SK-N-SH treated with all-trans-retinoic acid at 6 μM for 48 hours (cell line): ENCODE measurements at regions not wholly inside any gene's neighbourhood (a gene's known extent, or its start where the extent isn't known, plus 50 kb on each side); places are given as distances from the start of the nearest gene placed in this dataset.
"Not testable (repeated sequence)": the region's sequence is repeated elsewhere in the genome, so short reads cannot be mapped to it uniquely, and the experiment has no call there.

ENCODE experiments used
- ATAC-seq: fragments of 200-7000 bp; cut with Tn5 transposase; 3 replicates; pipeline ENCODE4 v1.9.1; 2020; ENCODE audit warnings: mild to moderate bottlenecking, moderate library complexity
- ARNTL ChIP-seq: fragments of 450-650 bp; formaldehyde crosslinking; IDR thresholded peaks from 2 replicates; pipeline ENCODE4 v1.5.0; 2020; ENCODE audit warnings: low read depth, mild to moderate bottlenecking, moderate library complexity, borderline replicate concordance
- BACH2 ChIP-seq: fragments of 250-450 bp; sonication (Bioruptor Pico); IDR thresholded peaks from 2 replicates; pipeline ENCODE4 v1.9.0; 2021; ENCODE audit warnings: mild to moderate bottlenecking, borderline replicate concordance
- CSDC2 ChIP-seq: fragments of 250-450 bp; sonication (Bioruptor Pico); IDR thresholded peaks from 2 replicates; pipeline ENCODE4 v1.5.0; 2020; ENCODE audit warnings: mild to moderate bottlenecking, moderate library complexity
- ESRRG ChIP-seq: fragments of 250-450 bp; sonication (Bioruptor Pico); IDR thresholded peaks from 2 replicates; pipeline ENCODE4 v1.6.1; 2021; ENCODE audit warnings: mild to moderate bottlenecking
- GLIS3 ChIP-seq: fragments of 250-450 bp; sonication (Bioruptor Pico); IDR thresholded peaks from 2 replicates; pipeline ENCODE4 v1.5.0; 2020; ENCODE audit warnings: mild to moderate bottlenecking, moderate library complexity
- ISL1 ChIP-seq: fragments of 250-450 bp; sonication (Bioruptor Pico); IDR thresholded peaks from 2 replicates; pipeline ENCODE4 v2.1.2; 2022; ENCODE audit warnings: mild to moderate bottlenecking, moderate library complexity
- OSR1 ChIP-seq: fragments of 250-450 bp; sonication (Bioruptor Pico); IDR thresholded peaks from 2 replicates; pipeline ENCODE4 v1.8.0; 2022; ENCODE audit warnings: moderate library complexity, mild to moderate bottlenecking, inconsistent platforms
- PATZ1 ChIP-seq: fragments of 250-450 bp; sonication (Bioruptor Pico); IDR thresholded peaks from 2 replicates; pipeline ENCODE4 v1.8.0; 2020; ENCODE audit warnings: mild to moderate bottlenecking, moderate library complexity, borderline replicate concordance
- POU6F1 ChIP-seq: fragments of 250-450 bp; sonication (Bioruptor Pico); IDR thresholded peaks from 2 replicates; pipeline ENCODE4 v1.8.0; 2021; ENCODE audit warnings: low read depth, mild to moderate bottlenecking, moderate library complexity, borderline replicate concordance
- PPARA ChIP-seq: fragments of 250-450 bp; sonication (Bioruptor Pico); IDR thresholded peaks from 2 replicates; pipeline ENCODE4 v1.5.0; 2020; ENCODE audit warnings: mild to moderate bottlenecking, borderline replicate concordance
- RARB ChIP-seq: fragments of 250-450 bp; sonication (Bioruptor Pico); IDR thresholded peaks from 2 replicates; pipeline ENCODE4 v1.8.0; 2021; ENCODE audit warnings: mild to moderate bottlenecking, moderate library complexity
- SNAI2 ChIP-seq: fragments of 250-450 bp; sonication (Bioruptor Pico); IDR thresholded peaks from 2 replicates; pipeline ENCODE4 v1.5.0; 2020; ENCODE audit warnings: mild to moderate bottlenecking, moderate library complexity
- TCF4 ChIP-seq: fragments of 250-450 bp; sonication (Bioruptor Pico); IDR thresholded peaks from 2 replicates; pipeline ENCODE4 v1.8.0; 2021; ENCODE audit warnings: mild to moderate bottlenecking, moderate library complexity, borderline replicate concordance
- TOX ChIP-seq: fragments of 250-450 bp; sonication (Bioruptor Pico); IDR thresholded peaks from 2 replicates; pipeline ENCODE4 v1.8.0; 2021; ENCODE audit warnings: mild to moderate bottlenecking, moderate library complexity, borderline replicate concordance
- ZC3H10 ChIP-seq: fragments of 250-450 bp; sonication (Bioruptor Pico); IDR thresholded peaks from 2 replicates; pipeline ENCODE4 v1.5.1; 2021; ENCODE audit warnings: mild to moderate bottlenecking, moderate library complexity
- ZFP3 ChIP-seq: fragments of 250-450 bp; sonication (Bioruptor Pico); IDR thresholded peaks from 2 replicates; pipeline ENCODE4 v1.5.0; 2020; ENCODE audit warnings: mild to moderate bottlenecking, moderate library complexity
- ZFP30 ChIP-seq: fragments of 450-650 bp; formaldehyde crosslinking; IDR thresholded peaks from 2 replicates; pipeline ENCODE4 v1.5.0; 2022; ENCODE audit warnings: mild to moderate bottlenecking, moderate library complexity
- ZNF565 ChIP-seq: fragments of 450-650 bp; formaldehyde crosslinking; conservative IDR thresholded peaks from 2 replicates; pipeline ENCODE4 v1.5.0; 2020; ENCODE audit warnings: low read depth, mild to moderate bottlenecking, moderate library complexity
- ZNF70 ChIP-seq: fragments of 450-650 bp; formaldehyde crosslinking; IDR thresholded peaks from 2 replicates; pipeline ENCODE4 v1.5.0; 2020; ENCODE audit warnings: mild to moderate bottlenecking, moderate library complexity
- ZNF8 ChIP-seq: fragments of 450-650 bp; formaldehyde crosslinking; IDR thresholded peaks from 2 replicates; pipeline ENCODE4 v1.5.0; 2020; ENCODE audit warnings: mild to moderate bottlenecking, moderate library complexity
- TF ChIP-seq, protein P1 (sequence below): fragments of 250-450 bp; sonication (Bioruptor Pico); IDR thresholded peaks from 2 replicates; pipeline ENCODE4 v1.5.1; 2020; ENCODE audit warnings: low read depth, mild to moderate bottlenecking, moderate library complexity
- TF ChIP-seq, protein P2 (sequence below): fragments of 250-450 bp; sonication (Bioruptor Pico); IDR thresholded peaks from 2 replicates; pipeline ENCODE4 v1.5.1; 2021; ENCODE audit warnings: mild to moderate bottlenecking, moderate library complexity

DNA sequence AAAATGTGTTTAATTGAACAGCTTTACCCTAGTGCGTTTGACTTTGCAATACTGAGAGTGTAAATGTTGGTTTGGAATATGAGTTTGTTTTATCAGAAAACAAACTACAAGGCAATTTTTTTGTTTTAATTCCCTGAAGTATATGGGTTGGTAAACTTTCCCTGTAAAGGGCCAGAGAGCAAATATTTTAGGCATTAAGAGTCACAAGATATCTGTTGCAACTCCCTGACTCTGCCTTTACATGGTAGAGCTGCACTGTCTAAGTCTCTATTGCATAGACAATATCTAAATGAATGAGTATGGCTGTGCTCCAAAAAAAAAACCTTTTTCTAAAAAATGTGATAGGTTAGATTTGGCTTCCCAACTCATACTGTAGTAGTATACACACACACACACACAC is 115.1 kb upstream of the PBX1 start:
- TF ChIP-seq OSR1 (CRISPR knock-in tag) = no peak
- no peak for TF ChIP-seq ZNF565 (CRISPR knock-in tag)
- no peak for ATAC-seq

GRCh38 chr1:164446020-164446419 is 113.0 kb upstream of the PBX1 start:
- TF ChIP-seq ZNF565 (CRISPR knock-in tag) (no peak), ZNF70 (no peak), ZFP3 (no peak), POU6F1 (no peak), ZNF8 (no peak), RARB (no peak), PATZ1 (CRISPR knock-in tag) (no peak), BACH2 (no peak)
- ATAC-seq = no peak

- TF ChIP-seq POU6F1 = no peak
- TF ChIP-seq ZFP30 (CRISPR knock-in tag) = no peak
- TF ChIP-seq ZFP3 = no peak
- no peak for TF ChIP-seq ZNF70
- TF ChIP-seq, protein P1, sequence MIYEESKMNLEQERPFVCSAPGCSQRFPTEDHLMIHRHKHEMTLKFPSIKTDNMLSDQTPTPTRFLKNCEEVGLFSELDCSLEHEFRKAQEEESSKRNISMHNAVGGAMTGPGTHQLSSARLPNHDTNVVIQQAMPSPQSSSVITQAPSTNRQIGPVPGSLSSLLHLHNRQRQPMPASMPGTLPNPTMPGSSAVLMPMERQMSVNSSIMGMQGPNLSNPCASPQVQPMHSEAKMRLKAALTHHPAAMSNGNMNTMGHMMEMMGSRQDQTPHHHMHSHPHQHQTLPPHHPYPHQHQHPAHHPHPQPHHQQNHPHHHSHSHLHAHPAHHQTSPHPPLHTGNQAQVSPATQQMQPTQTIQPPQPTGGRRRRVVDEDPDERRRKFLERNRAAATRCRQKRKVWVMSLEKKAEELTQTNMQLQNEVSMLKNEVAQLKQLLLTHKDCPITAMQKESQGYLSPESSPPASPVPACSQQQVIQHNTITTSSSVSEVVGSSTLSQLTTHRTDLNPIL (CRISPR knock-in tag) = no peak
- TF ChIP-seq SNAI2 = no peak
- TF ChIP-seq PPARA = no peak
- ATAC-seq = no peak
These were observed 106.4 kb upstream of the PBX1 start for GRCh38 chr1:164452549-164452948.

GRCh38 chr1:164456272-164456671 is 102.7 kb upstream of the PBX1 start:
- ATAC-seq = no peak
- no peak for TF ChIP-seq BACH2
- TF ChIP-seq RARB = no peak
- TF ChIP-seq ZFP3 = no peak
- TF ChIP-seq ZNF565 (CRISPR knock-in tag) = no peak
- TF ChIP-seq GLIS3 (CRISPR knock-in tag) = no peak
- no peak for TF ChIP-seq PPARA
- TF ChIP-seq, protein P1 (CRISPR knock-in tag) = no peak
- no peak for TF ChIP-seq ZC3H10
- no peak for TF ChIP-seq ESRRG (CRISPR knock-in tag)
- TF ChIP-seq POU6F1 = no peak
- no peak for TF ChIP-seq TCF4 (CRISPR knock-in tag)
- TF ChIP-seq ISL1 (CRISPR knock-in tag) = no peak
- TF ChIP-seq SNAI2 = no peak
- no peak for TF ChIP-seq CSDC2 (CRISPR knock-in tag)
- no peak for TF ChIP-seq PATZ1 (CRISPR knock-in tag)
- TF ChIP-seq, protein P2, sequence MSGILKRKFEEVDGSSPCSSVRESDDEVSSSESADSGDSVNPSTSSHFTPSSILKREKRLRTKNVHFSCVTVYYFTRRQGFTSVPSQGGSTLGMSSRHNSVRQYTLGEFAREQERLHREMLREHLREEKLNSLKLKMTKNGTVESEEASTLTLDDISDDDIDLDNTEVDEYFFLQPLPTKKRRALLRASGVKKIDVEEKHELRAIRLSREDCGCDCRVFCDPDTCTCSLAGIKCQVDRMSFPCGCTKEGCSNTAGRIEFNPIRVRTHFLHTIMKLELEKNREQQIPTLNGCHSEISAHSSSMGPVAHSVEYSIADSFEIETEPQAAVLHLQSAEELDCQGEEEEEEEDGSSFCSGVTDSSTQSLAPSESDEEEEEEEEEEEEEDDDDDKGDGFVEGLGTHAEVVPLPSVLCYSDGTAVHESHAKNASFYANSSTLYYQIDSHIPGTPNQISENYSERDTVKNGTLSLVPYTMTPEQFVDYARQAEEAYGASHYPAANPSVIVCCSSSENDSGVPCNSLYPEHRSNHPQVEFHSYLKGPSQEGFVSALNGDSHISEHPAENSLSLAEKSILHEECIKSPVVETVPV (CRISPR knock-in tag) = no peak
- TF ChIP-seq ZNF8 = no peak
- TF ChIP-seq OSR1 (CRISPR knock-in tag) = no peak
- no peak for TF ChIP-seq ARNTL (CRISPR knock-in tag)
- TF ChIP-seq TOX (CRISPR knock-in tag) = no peak

DNA sequence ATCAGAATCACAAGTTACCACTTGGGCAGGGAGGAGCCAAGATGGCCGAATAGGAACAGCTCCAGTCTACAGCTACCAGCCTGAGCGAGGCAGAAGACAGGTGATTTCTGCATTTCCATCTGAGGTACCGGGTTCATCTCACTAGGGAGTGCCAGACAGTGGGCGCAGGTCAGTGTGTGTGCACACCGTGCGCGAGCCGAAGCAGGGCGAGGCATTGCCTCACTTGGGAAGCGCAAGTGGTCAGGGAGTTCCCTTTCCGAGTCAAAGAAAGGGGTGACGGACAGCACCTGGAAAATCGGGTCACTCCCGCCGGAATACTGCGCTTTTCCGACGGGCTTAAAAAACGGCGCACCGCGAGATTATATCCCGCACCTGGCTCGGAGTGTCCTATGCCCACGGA is 99.8 kb upstream of the PBX1 start:
- ATAC-seq = not testable (repeated sequence)
